Fibroblast of skin of scalp (primary cell): ENCODE measurements at regions not wholly inside any gene's neighbourhood (a gene's known extent, or its start where the extent isn't known, plus 50 kb on each side); places are given as distances from the start of the nearest gene placed in this dataset.
"Not testable (repeated sequence)": the region's sequence is repeated elsewhere in the genome, so short reads cannot be mapped to it uniquely, and the experiment has no call there.

Source experiments
- DNase-seq: peaks from one replicate; pipeline ENCODE4 v3.0.0-alpha.2; 2013

DNA sequence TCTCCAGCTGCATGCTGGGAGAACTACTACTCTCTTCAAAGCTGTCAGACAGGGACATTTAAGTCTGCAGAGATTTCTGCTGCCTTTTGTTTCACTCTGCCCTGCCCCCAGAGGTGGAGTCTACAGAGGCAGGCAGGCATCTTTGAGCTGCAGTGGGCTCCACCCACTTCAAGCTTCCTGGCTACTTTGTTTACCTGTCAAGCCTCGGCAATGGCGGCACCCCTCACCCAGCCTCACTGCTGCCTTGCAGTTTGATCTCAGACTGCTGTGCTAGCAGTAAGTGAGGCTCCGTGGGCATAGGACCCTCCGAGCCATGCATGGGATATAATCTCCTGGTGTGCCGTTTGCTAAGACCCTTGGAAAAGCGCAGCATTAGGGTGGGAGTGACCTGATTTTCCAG lies 61.7 kb downstream of the DMRTA1 start:
- not testable (repeated sequence) for DNase-seq

DNA sequence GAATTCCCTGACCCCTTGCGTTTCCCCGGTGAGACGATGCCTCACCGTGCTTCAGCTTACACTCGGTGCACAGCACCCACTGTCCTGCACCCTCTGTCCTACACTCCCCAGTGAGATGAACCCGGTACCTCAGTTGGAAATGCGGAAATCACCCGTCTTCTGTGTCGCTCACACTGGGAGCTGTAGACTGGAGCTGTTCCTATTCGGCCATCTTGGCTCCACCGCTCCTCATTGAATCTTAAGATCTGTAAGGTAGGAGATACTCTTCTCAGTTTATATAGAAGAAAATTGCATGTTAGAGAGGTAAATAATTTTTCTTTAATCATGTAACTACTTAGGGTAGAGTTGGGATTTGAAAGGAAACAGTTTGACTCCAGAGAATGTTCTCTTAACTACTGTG lies 62.2 kb downstream of the DMRTA1 start:
- no peak for DNase-seq

DNA sequence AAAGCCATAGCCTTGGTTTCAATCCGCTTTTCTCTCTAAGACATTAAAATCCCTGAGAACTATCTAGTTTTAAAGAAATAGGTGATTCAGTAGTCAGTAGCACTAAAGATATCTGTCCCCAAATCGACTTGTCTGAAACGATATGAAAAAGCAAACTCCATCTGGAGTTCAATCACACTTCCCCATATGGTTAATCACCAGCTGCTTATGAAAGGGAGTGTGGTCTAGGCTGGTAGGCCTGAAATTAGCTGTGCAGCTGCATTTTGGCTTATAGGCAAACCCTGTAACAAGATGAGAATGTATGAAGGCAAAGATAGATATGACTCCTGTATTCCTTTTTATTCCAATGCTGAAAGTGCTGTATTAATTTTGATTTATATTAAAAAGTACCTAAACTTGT lies 65.9 kb downstream of the DMRTA1 start:
- DNase-seq: no peak

DNA sequence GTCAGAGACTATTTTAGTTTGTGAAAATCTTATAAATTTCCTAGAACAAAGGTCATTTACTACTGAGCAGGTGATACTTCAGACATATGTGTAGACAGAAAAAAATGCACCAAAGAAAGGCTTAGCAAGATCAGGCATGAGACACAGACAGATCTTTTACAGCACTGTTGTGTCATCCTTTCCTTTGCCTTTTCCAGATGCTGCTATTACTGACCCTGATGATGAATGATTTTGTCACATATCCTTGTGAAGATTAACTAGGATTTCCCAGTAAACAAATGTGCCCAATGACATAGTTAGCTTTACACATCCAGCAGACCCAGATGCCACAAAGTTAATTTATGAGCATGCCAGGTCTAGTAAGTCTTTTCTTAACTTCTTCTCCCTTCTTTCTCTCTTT lies 68.2 kb downstream of the DMRTA1 start:
- no peak for DNase-seq

DNA sequence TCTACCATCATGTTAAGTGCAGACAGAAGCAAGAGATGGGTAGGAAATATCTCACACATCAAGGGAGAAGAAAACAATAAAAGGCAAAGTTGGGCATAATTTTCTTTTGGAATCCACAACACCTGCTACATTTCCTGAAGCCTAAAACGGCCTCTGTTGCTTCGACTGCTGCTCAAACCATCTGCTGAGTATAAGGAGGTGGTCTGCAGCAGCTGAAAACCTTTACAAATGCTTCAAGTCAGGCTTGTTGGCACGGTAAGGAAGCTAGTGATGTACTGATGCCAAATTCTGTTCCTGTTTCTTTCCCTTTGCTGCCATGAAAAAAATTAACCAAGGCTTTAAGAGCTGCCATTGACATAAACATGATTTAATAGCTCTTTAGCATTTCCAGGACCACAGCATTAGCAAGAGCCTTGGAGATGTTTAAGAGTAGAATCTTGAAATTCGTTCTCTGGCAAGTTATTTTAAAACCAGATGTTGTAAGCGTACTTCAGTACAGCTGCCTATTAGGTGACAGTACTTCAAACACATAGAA lies 75.6 kb downstream of the DMRTA1 start:
- no peak for DNase-seq

DNA sequence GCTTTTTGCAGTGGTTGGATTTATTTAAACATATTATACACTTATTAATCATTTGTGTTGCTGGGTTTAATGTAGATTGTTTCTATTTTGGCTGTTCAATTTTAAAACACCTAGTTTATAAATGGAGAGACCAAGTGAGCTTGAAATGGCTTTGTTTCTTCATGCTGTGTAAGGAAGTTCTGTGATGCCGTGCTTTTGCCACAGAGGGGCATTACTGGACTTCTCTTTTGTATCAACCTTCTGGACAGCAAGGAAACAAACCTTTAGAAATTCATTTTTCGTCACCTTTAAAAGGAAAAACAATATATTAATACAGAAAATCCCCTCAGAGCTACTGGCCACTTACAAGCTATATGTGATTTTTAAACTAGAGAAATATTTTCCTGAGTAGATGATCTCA lies 81.9 kb downstream of the DMRTA1 start:
- no peak for DNase-seq

DNA sequence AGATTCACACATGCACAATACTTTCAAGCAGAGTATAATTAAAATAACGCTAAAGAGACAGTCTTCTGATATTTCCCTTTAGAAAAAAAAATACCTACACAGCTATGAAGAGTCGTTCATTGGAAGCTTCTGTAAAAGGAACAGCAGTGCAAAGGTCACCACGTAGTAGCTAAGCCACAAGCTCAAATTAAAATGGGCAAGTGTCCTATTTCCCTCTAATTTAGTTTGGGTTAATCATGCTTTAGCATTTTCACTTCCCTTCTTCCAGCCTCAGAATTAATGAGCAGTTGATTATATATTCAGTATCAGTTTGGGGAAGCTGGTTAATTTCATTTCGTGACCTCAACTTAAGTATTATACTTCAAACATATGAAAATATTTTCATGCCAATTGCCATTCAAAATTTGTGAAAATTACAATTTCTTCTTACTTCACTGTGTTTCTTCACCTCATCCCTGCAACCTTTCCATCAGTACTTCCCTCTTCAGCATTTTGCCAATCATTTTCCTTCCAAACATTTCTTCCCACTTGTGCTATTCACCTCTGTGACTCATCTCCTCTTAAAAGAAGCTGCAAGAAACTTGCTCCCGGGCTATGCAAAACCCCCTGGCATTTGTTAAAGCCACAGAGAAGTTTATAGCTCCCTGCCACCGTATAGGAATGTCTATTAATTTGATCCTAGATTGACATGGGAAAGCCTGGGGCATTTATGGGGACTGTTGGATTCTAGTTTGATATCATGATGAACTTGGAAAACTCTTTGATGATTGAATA lies 83.0 kb downstream of the DMRTA1 start:
- DNase-seq: no peak

DNA sequence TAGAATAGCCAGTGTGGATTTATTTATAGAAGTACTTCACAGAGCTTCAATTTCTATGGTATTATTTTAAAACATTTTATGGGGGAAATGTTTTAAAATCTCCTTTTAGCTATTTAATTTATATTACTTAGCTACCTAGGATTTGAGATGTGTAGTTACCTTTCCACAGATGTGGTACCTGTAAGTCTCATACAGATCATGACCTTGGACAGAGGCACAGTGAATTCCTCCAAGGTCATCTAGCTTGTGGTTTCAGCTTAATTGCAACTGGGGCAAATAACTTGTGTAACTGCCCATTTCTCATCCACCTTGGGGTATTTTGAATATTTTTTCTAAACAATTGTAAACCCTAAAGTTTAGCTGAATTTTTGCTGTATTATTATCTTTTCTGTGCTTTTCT lies 89.2 kb downstream of the DMRTA1 start:
- no peak for DNase-seq

DNA sequence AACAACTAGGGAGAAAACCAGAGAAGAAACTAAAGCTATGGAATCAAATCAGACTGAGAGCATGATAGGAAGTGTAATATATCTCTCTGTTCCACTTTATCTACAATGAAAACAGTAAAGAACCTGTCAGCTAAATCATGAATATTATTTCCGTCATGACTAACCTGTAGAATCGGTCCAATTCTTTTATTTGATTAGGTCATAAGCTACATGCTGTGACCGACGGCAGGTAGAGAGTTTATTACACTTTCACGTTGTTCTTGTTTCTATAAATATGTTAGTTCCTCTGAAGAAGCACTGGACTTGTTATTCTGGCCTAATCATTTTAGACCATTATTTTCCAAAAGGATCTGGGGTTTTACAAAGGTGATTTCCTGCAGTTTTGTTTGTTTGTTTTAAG lies 91.1 kb downstream of the DMRTA1 start:
- DNase-seq: no peak

DNA sequence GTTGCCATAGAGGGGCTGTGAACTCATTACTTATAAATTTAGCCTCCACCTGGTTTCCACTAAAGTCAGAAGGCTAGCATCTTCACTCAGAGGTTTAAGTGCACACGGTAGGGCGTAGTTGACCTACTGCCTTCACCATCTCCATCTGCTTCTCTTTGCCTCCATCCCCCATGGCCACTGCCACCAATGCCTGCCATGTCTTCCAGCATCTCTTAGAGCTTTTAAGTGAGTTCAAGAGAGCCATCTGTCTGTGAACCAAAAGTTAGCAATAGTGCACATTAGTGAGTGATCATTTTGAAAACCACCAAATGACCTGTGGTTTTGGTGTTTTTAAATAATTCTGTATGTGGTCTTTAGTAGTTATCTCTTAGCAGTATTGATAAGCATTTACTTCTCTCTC lies 102.0 kb downstream of the DMRTA1 start:
- DNase-seq: no peak

DNA sequence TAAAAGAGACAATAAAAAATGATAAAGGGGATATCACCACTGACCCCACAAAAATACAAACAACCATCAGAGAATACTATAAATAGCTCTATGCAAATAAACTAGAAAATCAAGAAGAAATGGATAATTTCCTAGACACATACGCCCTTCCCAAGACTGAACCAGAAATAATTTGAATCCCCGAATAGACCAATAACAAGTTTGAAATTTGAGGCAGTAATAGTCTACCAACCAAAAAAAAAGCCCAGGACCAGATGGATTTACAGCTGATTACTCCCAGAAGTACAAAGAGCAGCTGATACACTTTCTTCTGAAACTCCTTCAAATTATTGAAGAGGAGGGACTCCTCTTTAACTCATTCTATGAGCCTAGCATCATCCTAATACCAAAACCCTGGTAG lies 128.1 kb downstream of the DMRTA1 start:
- no peak for DNase-seq

DNA sequence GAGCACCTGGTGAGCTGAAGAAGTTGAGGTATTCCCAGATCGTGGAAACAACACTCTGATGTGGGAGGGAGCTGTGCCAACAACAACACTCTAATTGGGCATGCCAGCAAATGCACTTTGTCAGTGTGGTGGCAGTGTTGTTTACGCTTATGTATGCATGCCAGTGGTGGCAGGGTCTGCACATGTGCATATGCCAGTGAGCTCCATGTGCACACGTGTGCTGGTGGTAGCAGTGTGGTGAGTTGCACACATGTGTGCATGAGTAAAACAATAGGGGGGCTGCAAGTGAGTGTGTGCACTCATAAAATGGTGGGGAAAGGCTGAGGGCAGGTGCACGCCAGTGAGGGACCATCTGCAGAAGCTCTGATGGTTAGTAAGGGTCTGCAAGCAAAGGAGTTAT lies 134.2 kb downstream of the DMRTA1 start:
- DNase-seq: no peak

DNA sequence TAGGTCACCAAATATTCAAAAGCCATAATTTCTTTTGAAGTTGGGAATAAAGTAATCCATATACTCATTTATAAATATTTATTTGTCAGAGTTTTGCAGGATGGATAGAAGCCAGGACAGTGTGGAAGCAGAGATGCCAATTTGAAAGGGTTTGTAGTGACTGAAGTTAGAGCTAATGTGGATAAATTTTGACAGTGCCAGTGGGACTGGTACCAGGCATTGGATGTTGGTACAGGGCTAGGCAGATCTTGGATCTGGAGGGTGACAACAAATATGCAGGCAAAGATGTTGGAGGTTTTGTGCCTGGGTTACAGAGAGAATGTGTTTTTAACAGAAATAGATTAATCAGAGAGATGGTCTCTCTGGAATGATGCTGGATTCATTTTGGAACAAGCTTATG lies 135.6 kb downstream of the DMRTA1 start:
- DNase-seq: no peak

DNA sequence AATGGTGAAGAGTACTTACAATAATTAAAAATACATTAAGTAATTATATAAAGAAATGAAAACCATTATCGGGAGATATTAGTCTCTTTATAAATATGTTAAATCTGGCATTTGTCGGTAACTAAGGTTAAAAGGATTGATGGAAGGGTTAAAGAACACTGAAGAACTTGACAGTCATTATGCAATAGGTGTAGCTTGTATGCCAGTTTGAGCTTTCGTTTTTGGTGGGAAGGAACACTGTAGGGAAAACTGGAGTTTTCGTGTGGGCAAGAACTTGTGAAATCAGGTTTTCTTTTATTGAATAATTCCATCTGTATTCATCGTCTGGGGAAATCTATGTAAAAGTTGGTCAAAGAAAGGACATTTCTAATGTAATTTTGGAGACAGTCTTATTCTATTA lies 142.3 kb downstream of the DMRTA1 start:
- DNase-seq: no peak

DNA sequence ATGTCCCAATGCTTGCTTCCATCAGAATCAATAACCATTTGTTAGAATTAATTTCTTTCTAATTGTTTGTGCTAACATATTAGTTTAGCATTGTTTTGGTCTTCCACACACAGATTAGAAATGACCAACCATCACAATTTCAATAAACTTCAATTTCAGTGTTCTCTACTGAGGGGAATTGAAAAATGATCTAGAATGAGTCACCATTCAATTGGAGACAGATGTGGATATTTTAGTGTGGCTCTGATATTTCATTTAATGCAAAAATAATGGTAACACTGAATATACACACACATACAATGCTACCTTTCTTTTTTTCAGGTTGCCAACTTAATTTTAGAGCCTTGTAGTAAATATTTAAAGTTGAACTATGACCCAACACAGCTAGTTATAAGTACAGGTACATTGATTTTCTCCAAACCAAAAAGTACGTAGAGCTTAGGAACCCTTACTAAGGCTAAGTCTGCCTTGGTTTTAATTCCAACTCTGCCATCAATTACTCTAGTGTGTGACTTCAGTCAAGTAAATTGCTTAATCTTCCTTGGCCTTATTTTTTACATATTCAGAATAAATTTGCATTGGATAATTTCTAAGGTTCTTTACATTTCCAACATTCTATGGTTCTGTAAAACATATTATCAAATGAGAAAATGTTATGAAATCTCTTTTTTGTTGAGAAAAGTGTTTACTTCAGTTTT lies 143.9 kb downstream of the DMRTA1 start:
- DNase-seq: no peak

DNA sequence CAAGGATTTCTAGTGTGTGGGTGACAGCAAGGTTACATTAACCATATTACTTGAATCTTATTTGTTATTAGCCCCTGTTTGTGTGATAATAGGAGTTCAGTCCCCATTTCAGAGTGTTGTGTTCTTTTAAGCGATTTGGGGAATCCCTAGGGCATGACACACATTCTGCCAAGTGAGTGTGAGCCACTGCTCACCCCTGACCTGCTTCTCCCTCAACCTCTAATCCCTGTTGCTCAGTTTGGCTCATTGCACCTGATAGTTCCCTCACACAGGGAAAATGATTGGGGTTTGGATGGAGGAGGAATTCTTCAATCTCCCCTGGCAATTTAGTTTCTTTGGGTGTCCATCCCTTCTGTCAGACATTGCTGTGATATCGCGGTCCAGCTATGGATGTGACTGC lies 149.2 kb downstream of the DMRTA1 start:
- no peak for DNase-seq

DNA sequence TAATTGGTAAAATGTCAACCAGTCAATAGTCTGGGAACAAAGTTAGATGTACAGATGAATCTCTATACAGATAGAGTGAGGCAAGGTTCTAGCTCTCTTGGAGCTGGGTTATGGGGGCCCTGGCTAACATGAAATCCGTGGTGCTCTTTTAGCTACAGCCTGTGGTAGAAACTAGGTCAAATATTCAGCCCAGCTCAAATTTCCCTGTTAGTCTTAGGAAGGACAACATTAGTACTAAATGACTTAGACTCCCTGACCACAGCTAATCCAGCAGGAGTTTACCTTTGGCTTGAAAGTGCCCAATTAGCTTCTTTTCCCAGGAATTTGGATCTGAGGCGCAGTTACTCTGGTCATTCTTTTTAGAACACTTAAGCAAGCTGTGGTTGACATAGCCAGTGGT lies 170.5 kb downstream of the DMRTA1 start:
- no peak for DNase-seq

DNA sequence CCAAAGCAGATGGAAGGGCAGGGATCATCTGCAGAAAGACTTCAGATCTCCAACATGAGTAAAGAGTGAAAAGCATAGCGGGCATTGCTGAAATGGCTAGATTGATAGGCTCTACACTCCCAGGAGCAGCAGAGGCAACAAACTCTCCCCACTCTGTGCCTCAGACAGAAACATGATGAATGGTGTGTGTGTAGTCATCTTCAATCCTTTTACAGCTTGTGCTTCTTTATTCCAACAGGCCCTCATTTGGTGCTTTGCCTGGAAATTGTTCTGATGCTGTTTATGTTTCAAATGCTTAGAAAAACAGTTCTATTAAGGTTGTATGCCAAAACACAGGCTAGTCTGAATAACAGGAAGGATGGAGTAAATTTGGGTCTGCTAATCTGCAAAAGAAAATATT lies 176.2 kb downstream of the DMRTA1 start:
- DNase-seq: no peak

DNA sequence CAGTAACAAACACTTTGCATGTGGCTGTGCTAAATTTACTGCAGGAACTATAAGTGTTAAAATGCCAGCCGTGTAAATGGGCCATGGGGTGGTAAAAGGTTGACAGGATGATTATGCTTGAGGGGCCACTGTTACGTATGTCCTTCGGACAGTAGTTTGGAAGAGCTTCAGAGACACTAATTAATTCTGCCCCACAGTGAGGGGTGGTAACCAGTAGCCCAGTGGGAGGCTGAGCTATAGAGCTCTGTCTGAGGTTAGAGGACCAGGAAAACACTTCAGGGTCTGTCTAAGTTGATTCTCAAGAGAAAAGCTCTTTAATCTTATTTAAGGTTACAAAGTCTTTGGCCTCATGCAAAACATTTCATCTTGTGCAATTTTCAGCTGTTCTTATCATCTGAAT lies 176.6 kb downstream of the DMRTA1 start:
- no peak for DNase-seq

DNA sequence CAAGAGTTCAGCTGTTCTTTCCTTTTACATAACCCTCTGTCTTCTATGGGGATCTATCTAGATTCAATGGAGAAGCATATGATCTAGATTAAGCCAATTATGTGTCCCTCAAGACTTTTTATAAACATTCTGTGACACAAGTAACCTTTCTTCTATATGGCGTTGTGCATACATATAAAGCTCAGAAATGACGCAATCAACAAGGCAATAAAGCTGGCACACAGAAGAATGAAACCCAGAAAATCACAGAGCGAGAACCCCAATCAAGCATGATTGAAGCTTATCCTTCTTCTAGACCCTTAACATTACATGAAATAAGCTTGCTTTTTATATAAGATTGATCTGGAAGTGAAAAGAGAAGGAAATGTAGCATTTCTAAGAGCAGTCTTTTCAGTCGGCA lies 178.9 kb downstream of the DMRTA1 start:
- no peak for DNase-seq

DNA sequence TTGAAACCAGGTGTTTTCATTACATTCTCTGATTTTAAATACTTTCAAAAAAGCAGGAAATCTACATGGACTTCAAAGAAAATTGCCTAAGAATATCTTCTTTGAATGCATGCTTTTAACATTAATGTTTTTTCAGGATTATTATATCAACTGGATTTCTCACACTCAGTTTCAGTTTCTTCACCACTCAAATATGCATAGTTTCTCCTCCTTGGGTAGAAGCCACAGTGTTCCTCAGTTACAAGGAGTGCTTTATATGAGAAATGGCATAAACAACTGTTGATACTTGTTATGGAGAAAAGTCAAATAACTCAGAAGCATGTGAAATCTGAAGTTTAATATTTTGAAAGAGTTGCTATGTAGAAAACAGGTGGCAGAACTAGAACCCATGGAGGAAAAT lies 196.9 kb downstream of the DMRTA1 start:
- DNase-seq: no peak

DNA sequence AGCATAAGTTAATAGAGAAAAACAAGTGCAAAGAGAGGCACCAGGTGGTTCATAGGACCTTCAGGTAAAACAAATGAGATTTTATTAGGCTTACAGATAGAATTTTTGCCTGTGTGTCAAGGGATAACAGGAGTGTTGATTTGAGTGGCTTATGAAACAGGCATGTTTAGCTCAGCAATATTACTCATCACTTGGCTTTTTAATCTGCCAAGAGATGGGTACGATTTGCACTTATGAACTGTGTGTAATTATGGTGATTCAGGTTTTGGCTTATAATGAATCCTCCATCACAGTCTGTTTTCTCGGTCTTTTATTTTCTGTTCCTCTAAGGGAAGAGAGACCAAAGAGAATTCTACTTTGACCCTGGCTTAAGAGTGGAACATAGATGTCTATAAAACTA lies 199.3 kb downstream of the DMRTA1 start:
- DNase-seq: peak; percentile 1

DNA sequence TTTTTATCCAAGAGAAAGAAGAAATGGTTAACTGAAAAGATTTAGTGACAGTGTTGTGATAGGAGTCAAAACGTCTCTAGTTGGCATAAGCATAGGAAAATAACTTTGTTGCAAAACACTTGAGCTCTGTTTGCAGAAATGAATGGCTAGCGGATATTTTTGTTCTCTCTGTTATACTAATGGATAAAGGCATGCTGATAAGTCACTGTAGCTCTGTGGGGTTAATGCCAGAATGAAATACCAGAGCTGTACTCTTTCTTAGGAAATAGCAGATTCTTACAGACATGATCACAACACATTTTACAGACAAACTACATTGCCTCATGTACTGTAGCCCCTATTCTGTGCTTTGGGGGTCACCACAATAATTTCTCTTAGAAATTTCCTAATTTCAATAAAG lies 202.8 kb downstream of the DMRTA1 start:
- DNase-seq: no peak

DNA sequence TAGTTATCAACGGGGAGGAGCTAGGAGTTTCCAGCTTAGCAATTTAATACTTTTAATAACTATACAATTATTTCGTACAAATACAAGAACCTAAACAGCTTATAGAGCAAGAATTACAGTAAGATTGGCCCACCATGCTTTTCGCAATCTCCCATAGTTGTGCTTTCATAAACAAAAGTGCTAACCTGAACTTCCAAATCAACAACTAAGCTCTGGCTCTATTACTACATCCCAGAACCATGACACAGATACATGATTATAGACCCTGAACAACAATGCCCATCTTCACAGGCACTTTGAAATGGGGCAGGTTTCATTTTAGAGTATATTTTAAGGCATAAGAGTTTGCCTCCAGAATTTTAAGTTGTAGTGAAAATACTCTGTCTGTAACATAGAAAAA lies 203.5 kb downstream of the DMRTA1 start:
- DNase-seq: no peak
